H1 (cell line): ENCODE measurements at regions not wholly inside any gene's neighbourhood (a gene's known extent, or its start where the extent isn't known, plus 50 kb on each side); places are given as distances from the start of the nearest gene placed in this dataset.

Experiments used
- BACH1 ChIP-seq: IDR thresholded peaks from 2 replicates; pipeline ENCODE4 v1.6.1; 2012; ENCODE audit warnings: low read length, improper control_type of control experiment
- CBX5 ChIP-seq: fragments of 300-800, 300-1000 bp; sonication (generic); IDR thresholded peaks from 2 replicates; pipeline ENCODE4 v1.7.1; 2016; ENCODE audit warnings: antibody characterized with exemption, low read length, low read depth
- CEBPB ChIP-seq: IDR thresholded peaks from 2 replicates; pipeline ENCODE4 v1.6.1; 2012; ENCODE audit warnings: low read depth, low read length
- CTCF ChIP-seq, 3 experiments: IDR thresholded peaks; 1 replicate in 2 of 3; 2 replicates in 1 of 3; pipeline versions ENCODE4 v1.5.1 to v1.6.1; 2011; ENCODE audit warnings: low read length in 3 of 3, mild to moderate bottlenecking in 3 of 3, inconsistent platforms in 2 of 3, low read depth in 1 of 3, moderate library complexity in 1 of 3; ENCODE audit not compliant: insufficient read depth in 1 of 3; ENCODE audit errors: control extremely low read depth in 1 of 3
- EZH2 ChIP-seq: fragments of 200-600 bp; sonication (generic); IDR thresholded peaks from 2 replicates; pipeline ENCODE4 v1.7.1; 2012; ENCODE audit warnings: low read depth, mild to moderate bottlenecking, moderate library complexity, low read length, inconsistent platforms; ENCODE audit not compliant: severe bottlenecking
- MAFK ChIP-seq: IDR thresholded peaks from 2 replicates; pipeline ENCODE4 v1.6.1; 2012; ENCODE audit warnings: low read depth, mild to moderate bottlenecking, improper control_type of control experiment, low read length
- MAX ChIP-seq: IDR thresholded peaks from 2 replicates; pipeline ENCODE4 v1.6.1; 2012; ENCODE audit warnings: inconsistent platforms
- POLR2A ChIP-seq, 2 experiments: IDR thresholded peaks; 1 replicate in 1 of 2; 2 replicates in 1 of 2; pipeline ENCODE4 v1.6.1; 2011; ENCODE audit warnings: low read depth in 2 of 2, low read length in 2 of 2, mild to moderate bottlenecking in 2 of 2; ENCODE audit errors: control extremely low read depth in 1 of 2
- POLR2AphosphoS5 ChIP-seq: IDR thresholded peaks from 2 replicates; pipeline ENCODE4 v1.6.1; 2011; ENCODE audit warnings: low read depth, low read length
- RAD21 ChIP-seq, 2 experiments: IDR thresholded peaks in 1 of 2; conservative IDR thresholded peaks in 1 of 2; 2 replicates each; pipeline ENCODE4 v1.6.1; 2011; ENCODE audit warnings: low read depth in 2 of 2, low read length in 2 of 2, improper control_type of control experiment in 1 of 2, inconsistent platforms in 1 of 2, mild to moderate bottlenecking in 1 of 2, moderate library complexity in 1 of 2
- SIN3A ChIP-seq, 2 experiments: IDR thresholded peaks in 1 of 2; conservative IDR thresholded peaks in 1 of 2; 2 replicates each; pipeline ENCODE4 v1.6.1; 2011 to 2012; ENCODE audit warnings: low read length in 2 of 2, improper control_type of control experiment in 1 of 2, low read depth in 1 of 2, mild to moderate bottlenecking in 1 of 2
- SIRT6 ChIP-seq: IDR thresholded peaks from one replicate; pipeline ENCODE4 v1.7.1; 2012; ENCODE audit warnings: low read length, inconsistent platforms
- SP1 ChIP-seq: IDR thresholded peaks from 2 replicates; pipeline ENCODE4 v1.6.1; 2011; ENCODE audit warnings: low read depth, low read length
- YY1 ChIP-seq: IDR thresholded peaks from 2 replicates; pipeline ENCODE4 v1.6.1; 2011; ENCODE audit warnings: low read depth, mild to moderate bottlenecking, low read length

- TF ChIP-seq RAD21 (IDR thresholded peaks at IDR 0.05 in 1 of 2, conservative IDR thresholded peaks at IDR 0.05 in 1 of 2; ENCODE audit: low read depth in 2 of 2, low read length in 2 of 2) (no peak), SP1 (no peak), POLR2AphosphoS5 (no peak), YY1 (no peak), CBX5 (no peak), CTCF (IDR thresholded peaks at IDR 0.05; ENCODE audit: control extremely low read depth in 1 of 3, insufficient read depth in 1 of 3, low read depth in 1 of 3, low read length in 3 of 3) (no peak), MAFK (no peak), MAX (no peak), POLR2A (IDR thresholded peaks at IDR 0.05; ENCODE audit: control extremely low read depth in 1 of 2, low read depth in 2 of 2, low read length in 2 of 2) (no peak), BACH1 (no peak), SIRT6 (no peak), EZH2 (no peak), CEBPB (no peak), SIN3A (conservative IDR thresholded peaks at IDR 0.05 in 1 of 2, IDR thresholded peaks at IDR 0.05 in 1 of 2; ENCODE audit: low read depth in 1 of 2, low read length in 2 of 2) (no peak)
Observed at GRCh38 chr2:22788749-22789327, 596.1 kb upstream of the KLHL29 start.
